Kidney epithelial cell (primary cell): ENCODE measurements at regions not wholly inside any gene's neighbourhood (a gene's known extent, or its start where the extent isn't known, plus 50 kb on each side); places are given as distances from the start of the nearest gene placed in this dataset.

Source experiments
- DNase-seq: peaks from one replicate; pipeline ENCODE4 v3.0.0-alpha.2; 2010; ENCODE audit warnings: low read depth
- H3K27me3 ChIP-seq: 2 replicates; pipeline ENCODE4 v1.6.0; 2011; ENCODE audit warnings: low read length; ENCODE audit not compliant: control insufficient read depth, insufficient read depth
- H3K36me3 ChIP-seq: 2 replicates; pipeline ENCODE4 v1.5.1; 2011; ENCODE audit warnings: low read length; ENCODE audit not compliant: control insufficient read depth, insufficient read depth
- H3K4me3 ChIP-seq: 2 replicates; pipeline ENCODE4 v1.5.1; 2011; ENCODE audit warnings: low read depth, mild to moderate bottlenecking, control low read depth, low read length
- CTCF ChIP-seq: IDR thresholded peaks from 2 replicates; pipeline ENCODE4 v1.5.1; 2011; ENCODE audit warnings: mild to moderate bottlenecking, moderate library complexity, low read length, control low read depth, inconsistent platforms; ENCODE audit not compliant: insufficient read depth, poor library complexity, severe bottlenecking

GRCh38 chr18:10241579-10241978, 212.9 kb upstream of the APCDD1 start:
- DNase-seq: no peak
- Histone ChIP-seq H3K36me3 (no peaks in the 10 kb centered on the region), H3K27me3 (no peaks in the 10 kb centered on the region), H3K4me3 (no peak overlapping the region)
- no peak for TF ChIP-seq CTCF

GRCh38 chr18:10242936-10243680, 211.3 kb upstream of the APCDD1 start:
- Histone ChIP-seq H3K27me3 (no peaks in the 10 kb centered on the region), H3K4me3 (no peak overlapping the region), H3K36me3 (no peaks in the 10 kb centered on the region)
- TF ChIP-seq CTCF: no peak
- no peak for DNase-seq

- DNase-seq: no peak
- H3K27me3 ChIP-seq: peaks cover 1% of the 10 kb centered on the region
- no peaks in the 10 kb centered on the region for H3K36me3 ChIP-seq
- H3K4me3 ChIP-seq: no peak overlapping the region
- no peak for TF ChIP-seq CTCF
These were observed 210.1 kb upstream of the APCDD1 start for GRCh38 chr18:10244341-10244740.

- H3K4me3 ChIP-seq: no peak overlapping the region
- DNase-seq: no peak
- TF ChIP-seq CTCF: no peak
- H3K27me3 ChIP-seq: peaks cover 2% of the 10 kb centered on the region
- no peaks in the 10 kb centered on the region for H3K36me3 ChIP-seq
These were observed 209.2 kb upstream of the APCDD1 start for GRCh38 chr18:10245031-10245845.

- no peak for TF ChIP-seq CTCF
- Histone ChIP-seq H3K4me3 (no peak overlapping the region), H3K27me3 (peaks cover 2% of the 10 kb centered on the region), H3K36me3 (no peaks in the 10 kb centered on the region)
- DNase-seq: no peak
These were observed 208.6 kb upstream of the APCDD1 start for GRCh38 chr18:10245846-10246175.
